HL-60 (cell line): ENCODE measurements at regions not wholly inside any gene's neighbourhood (a gene's known extent, or its start where the extent isn't known, plus 50 kb on each side); places are given as distances from the start of the nearest gene placed in this dataset.

Source experiments
- DNase-seq, 2 experiments: peaks; one replicate each; pipeline ENCODE4 v3.0.0-alpha.2; 2010 to 2020; ENCODE audit warnings: low read depth in 1 of 2, low spot score in 1 of 2
- H3K27ac ChIP-seq: fragments of 250-450 bp; sonication (Bioruptor Pico); replicated peaks from 2 replicates; pipeline ENCODE4 v1.5.1; 2020; ENCODE audit warnings: mild to moderate bottlenecking, moderate library complexity
- H3K27me3 ChIP-seq: fragments of 250-450 bp; sonication (Bioruptor Pico); 2 replicates; pipeline ENCODE4 v1.5.1; 2021; ENCODE audit warnings: mild to moderate bottlenecking, moderate library complexity; ENCODE audit not compliant: insufficient read depth, poor library complexity, severe bottlenecking
- H3K4me3 ChIP-seq: replicated peaks from 2 replicates; pipeline ENCODE4 v1.5.1; 2011; ENCODE audit warnings: mild to moderate bottlenecking, control low read depth, low read length; ENCODE audit not compliant: insufficient read depth
- GABPA ChIP-seq: IDR thresholded peaks from 2 replicates; pipeline ENCODE4 v1.6.1; 2012; ENCODE audit warnings: low read depth
- POLR2AphosphoS5 ChIP-seq: IDR thresholded peaks from 2 replicates; pipeline ENCODE4 v1.6.1; 2012; ENCODE audit warnings: low read depth
- SPI1 ChIP-seq: IDR thresholded peaks from 2 replicates; pipeline ENCODE4 v1.6.1; 2012; ENCODE audit warnings: low read depth, mild to moderate bottlenecking, borderline replicate concordance
- TF ChIP-seq, protein P1 (sequence below): IDR thresholded peaks from one replicate; pipeline ENCODE4 v1.5.1; 2011; ENCODE audit warnings: low read length, control low read depth, inconsistent platforms; ENCODE audit not compliant: insufficient read depth
- TF ChIP-seq, protein P2 (sequence below): IDR thresholded peaks from 2 replicates; pipeline ENCODE4 v1.6.1; 2012; ENCODE audit warnings: low read depth; ENCODE audit not compliant: insufficient replicate concordance

DNA sequence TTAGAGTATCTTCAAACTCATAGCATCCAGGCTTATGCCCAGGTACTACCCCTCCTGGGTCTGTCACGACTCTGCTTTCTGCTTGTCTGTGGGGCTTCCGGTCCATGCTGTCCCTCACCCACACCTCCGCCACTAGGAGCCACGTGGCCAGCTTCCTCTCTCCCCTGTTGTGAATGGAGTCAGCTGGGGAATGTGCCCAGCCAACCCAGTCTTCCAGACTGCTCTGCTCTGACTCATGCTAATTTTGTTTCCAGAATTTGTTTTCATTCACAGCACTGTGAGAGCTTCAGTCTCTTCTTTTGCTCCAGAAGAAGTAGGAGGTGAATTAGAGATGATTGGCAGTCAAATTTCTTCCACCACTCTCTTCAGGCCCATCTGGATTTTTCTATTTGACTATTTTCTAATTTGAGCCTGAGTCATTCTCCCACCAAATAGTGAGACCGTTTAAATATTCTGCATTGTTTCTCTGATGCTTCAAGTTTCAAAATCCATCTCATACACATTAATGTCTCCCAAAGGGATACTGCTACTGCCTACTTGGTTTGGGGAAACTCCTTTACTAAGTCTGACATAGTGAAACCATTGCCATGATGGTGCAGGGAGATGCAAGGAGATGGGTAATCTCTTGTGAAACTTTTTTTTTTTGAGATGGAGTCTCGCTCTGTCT lies 424.1 kb upstream of the KIF2A start:
- DNase-seq: no peak
- Histone ChIP-seq H3K27ac (no peak overlapping the region), H3K4me3 (no peak overlapping the region), H3K27me3 (no peaks in the 10 kb centered on the region)
- TF ChIP-seq, protein P1, sequence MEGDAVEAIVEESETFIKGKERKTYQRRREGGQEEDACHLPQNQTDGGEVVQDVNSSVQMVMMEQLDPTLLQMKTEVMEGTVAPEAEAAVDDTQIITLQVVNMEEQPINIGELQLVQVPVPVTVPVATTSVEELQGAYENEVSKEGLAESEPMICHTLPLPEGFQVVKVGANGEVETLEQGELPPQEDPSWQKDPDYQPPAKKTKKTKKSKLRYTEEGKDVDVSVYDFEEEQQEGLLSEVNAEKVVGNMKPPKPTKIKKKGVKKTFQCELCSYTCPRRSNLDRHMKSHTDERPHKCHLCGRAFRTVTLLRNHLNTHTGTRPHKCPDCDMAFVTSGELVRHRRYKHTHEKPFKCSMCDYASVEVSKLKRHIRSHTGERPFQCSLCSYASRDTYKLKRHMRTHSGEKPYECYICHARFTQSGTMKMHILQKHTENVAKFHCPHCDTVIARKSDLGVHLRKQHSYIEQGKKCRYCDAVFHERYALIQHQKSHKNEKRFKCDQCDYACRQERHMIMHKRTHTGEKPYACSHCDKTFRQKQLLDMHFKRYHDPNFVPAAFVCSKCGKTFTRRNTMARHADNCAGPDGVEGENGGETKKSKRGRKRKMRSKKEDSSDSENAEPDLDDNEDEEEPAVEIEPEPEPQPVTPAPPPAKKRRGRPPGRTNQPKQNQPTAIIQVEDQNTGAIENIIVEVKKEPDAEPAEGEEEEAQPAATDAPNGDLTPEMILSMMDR: no peak

DNA sequence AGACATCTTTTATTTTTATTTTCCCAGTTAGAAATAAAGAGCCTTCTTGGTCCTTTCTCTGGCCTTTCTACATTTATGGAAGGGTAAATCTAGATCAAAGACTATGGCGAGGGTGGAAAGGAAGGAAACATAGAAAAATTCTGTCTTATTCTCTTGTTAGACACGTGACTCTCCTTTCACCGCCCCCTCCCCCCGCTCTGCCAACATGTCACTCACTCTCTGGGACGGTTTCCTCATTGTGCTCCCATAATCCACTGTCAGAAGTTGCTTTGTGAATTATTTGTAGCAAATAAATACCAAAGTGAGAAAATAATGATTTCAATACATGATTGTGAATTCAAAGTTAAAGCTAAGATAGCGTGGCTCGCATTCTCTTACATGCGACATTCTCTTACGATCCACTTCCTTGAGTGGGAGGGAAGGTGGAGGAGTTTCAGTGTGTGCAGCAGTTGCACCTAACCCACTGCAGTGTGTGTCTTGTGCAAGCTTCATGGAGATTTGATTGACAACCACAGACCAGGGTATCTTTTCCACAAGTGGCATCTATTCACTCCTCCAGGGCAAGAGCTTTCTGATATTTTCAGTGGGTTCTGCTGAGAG lies 423.0 kb upstream of the KIF2A start:
- H3K4me3 ChIP-seq: no peak overlapping the region
- H3K27ac ChIP-seq: no peak overlapping the region
- H3K27me3 ChIP-seq: no peaks in the 10 kb centered on the region
- no peak for DNase-seq
- TF ChIP-seq, protein P2, sequence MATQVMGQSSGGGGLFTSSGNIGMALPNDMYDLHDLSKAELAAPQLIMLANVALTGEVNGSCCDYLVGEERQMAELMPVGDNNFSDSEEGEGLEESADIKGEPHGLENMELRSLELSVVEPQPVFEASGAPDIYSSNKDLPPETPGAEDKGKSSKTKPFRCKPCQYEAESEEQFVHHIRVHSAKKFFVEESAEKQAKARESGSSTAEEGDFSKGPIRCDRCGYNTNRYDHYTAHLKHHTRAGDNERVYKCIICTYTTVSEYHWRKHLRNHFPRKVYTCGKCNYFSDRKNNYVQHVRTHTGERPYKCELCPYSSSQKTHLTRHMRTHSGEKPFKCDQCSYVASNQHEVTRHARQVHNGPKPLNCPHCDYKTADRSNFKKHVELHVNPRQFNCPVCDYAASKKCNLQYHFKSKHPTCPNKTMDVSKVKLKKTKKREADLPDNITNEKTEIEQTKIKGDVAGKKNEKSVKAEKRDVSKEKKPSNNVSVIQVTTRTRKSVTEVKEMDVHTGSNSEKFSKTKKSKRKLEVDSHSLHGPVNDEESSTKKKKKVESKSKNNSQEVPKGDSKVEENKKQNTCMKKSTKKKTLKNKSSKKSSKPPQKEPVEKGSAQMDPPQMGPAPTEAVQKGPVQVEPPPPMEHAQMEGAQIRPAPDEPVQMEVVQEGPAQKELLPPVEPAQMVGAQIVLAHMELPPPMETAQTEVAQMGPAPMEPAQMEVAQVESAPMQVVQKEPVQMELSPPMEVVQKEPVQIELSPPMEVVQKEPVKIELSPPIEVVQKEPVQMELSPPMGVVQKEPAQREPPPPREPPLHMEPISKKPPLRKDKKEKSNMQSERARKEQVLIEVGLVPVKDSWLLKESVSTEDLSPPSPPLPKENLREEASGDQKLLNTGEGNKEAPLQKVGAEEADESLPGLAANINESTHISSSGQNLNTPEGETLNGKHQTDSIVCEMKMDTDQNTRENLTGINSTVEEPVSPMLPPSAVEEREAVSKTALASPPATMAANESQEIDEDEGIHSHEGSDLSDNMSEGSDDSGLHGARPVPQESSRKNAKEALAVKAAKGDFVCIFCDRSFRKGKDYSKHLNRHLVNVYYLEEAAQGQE: no peak
- no peak for TF ChIP-seq POLR2AphosphoS5

DNA sequence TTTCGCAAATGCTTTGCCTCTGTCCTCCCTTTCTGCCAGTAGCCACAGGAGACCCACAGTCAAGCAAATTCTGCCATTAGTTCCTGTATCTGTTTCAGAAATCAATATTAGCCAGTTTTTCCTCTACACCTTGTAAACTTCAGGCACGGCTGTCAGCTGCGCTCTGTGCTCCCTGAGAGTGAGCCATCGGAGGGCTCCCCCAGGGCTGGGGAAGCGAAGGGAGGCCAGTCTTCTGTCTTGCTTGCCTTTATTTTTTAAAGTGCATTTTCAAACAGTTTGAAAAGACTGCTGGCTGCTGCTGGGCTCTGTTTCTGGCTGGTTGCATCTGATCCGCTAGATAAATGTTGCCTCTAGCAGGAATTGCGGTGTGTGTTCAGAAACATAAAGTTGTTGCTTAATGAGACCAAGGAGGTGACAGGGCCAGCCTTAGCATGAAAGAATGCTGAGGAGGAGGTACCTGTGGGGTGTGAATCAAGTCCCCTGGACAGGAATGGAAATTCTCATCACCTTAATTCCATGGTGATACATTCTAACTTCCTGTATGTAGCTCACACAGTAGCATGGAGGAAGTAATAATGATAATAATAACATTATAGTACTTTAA lies 421.7 kb upstream of the KIF2A start:
- no peak for DNase-seq
- no peaks in the 10 kb centered on the region for H3K27me3 ChIP-seq
- no peak overlapping the region for H3K27ac ChIP-seq
- H3K4me3 ChIP-seq: no peak overlapping the region
- TF ChIP-seq POLR2AphosphoS5 (no peak), GABPA (no peak), SPI1 (no peak)
- TF ChIP-seq, protein P1: no peak
- TF ChIP-seq, protein P2: no peak

DNA sequence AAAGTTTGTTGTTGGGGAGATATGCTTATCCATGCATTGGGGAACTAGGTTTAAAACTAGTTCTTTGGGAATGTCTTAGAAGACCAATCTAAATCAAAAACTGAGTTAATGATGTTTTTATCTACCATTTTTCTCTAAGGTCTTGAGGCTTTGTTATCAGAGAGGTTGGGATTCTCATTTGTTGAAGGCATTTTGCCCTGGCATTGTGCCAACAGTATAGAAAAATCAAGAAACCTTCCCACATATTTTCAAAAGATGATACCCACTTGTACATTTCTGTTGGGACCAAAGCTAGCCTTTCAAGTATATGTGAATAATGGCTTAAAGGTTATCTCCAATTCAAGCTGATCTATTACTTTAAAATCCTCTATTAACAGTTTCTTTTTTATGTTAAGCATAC lies 419.8 kb upstream of the KIF2A start:
- TF ChIP-seq SPI1 (no peak), GABPA (no peak), POLR2AphosphoS5 (no peak)
- TF ChIP-seq, protein P1: no peak
- TF ChIP-seq, protein P2: no peak
- no peak overlapping the region for H3K27ac ChIP-seq
- no peak for DNase-seq
- no peaks in the 10 kb centered on the region for H3K27me3 ChIP-seq
- H3K4me3 ChIP-seq: no peak overlapping the region
